Nephron progenitor cell (in vitro differentiated cells): ENCODE measurements at regions not wholly inside any gene's neighbourhood (a gene's known extent, or its start where the extent isn't known, plus 50 kb on each side); places are given as distances from the start of the nearest gene placed in this dataset.

Experiments
- DNase-seq: peaks from one replicate; pipeline ENCODE4 v3.0.0; 2021
- H3K27ac Mint-ChIP-seq: 2 replicates; pipeline ENCODE4 v1.8.0; 2021; ENCODE audit warnings: mild to moderate bottlenecking, moderate library complexity, mixed read lengths
- H3K27me3 Mint-ChIP-seq: 2 replicates; pipeline ENCODE4 v1.8.0; 2021; ENCODE audit warnings: mild to moderate bottlenecking, low read depth, mixed read lengths; ENCODE audit not compliant: poor library complexity
- H3K36me3 Mint-ChIP-seq: 2 replicates; pipeline ENCODE4 v1.8.0; 2021; ENCODE audit warnings: low read depth, mixed read lengths
- H3K4me1 Mint-ChIP-seq: 2 replicates; pipeline ENCODE4 v1.8.0; 2021; ENCODE audit warnings: mixed read lengths
- H3K4me3 Mint-ChIP-seq: 2 replicates; pipeline ENCODE4 v1.8.0; 2021; ENCODE audit warnings: mild to moderate bottlenecking, moderate library complexity, mixed read lengths
- H3K9me3 Mint-ChIP-seq: 2 replicates; pipeline ENCODE4 v1.8.0; 2021; ENCODE audit warnings: mild to moderate bottlenecking, moderate library complexity, mixed read lengths
- TF ChIP-seq, protein P1 (sequence below): fragments of 200-600 bp; sonication (generic); IDR thresholded peaks from 2 replicates; pipeline ENCODE4 v1.5.0; 2021; ENCODE audit warnings: antibody characterized with exemption

DNA sequence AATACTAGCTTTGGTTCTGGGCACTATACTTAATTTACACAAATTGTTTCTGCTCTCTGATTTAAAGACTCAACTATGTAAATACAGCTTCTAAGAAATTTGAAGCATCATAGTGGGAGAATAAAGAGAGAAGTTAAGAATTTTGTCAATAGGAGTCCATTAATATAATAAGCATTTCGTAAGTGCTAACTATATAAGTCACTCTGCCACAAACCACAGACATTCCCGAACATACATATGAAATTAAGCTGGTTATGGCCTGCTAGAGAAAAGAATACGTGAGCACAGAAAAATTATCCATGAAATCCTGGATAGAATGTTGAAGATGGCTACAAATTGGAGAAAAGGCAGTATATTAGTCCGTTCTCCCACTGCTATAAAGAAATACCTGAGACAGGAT lies 526.2 kb downstream of the MRPL39 start:
- Mint-ChIP-seq H3K27ac (no peak overlapping the region), H3K27me3 (no peaks in the 10 kb centered on the region), H3K4me1 (peaks cover 4% of the 10 kb centered on the region), H3K4me3 (no peak overlapping the region), H3K36me3 (no peaks in the 10 kb centered on the region), H3K9me3 (peaks cover 50% of the 10 kb centered on the region)
- no peak for DNase-seq
- TF ChIP-seq, protein P1, sequence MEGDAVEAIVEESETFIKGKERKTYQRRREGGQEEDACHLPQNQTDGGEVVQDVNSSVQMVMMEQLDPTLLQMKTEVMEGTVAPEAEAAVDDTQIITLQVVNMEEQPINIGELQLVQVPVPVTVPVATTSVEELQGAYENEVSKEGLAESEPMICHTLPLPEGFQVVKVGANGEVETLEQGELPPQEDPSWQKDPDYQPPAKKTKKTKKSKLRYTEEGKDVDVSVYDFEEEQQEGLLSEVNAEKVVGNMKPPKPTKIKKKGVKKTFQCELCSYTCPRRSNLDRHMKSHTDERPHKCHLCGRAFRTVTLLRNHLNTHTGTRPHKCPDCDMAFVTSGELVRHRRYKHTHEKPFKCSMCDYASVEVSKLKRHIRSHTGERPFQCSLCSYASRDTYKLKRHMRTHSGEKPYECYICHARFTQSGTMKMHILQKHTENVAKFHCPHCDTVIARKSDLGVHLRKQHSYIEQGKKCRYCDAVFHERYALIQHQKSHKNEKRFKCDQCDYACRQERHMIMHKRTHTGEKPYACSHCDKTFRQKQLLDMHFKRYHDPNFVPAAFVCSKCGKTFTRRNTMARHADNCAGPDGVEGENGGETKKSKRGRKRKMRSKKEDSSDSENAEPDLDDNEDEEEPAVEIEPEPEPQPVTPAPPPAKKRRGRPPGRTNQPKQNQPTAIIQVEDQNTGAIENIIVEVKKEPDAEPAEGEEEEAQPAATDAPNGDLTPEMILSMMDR = no peak

DNA sequence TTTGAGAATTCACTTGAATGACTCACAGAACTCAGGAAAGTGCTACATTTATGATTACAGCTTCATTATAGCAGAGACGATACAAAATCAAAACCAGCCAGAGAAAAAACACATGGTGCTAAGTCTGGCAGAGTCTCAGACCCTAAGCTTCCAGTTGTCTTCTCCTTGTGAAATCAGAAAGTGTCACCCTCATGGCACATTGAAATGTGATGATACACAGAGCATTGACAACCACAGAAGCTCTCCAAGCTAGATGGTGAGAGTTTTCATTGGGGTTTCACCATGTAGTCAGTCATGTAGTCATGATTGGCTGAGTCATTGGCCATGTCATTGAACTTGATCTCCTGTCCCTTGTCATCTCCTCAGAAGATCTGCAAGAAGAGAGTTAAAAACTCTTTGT lies 526.6 kb downstream of the MRPL39 start:
- H3K36me3 Mint-ChIP-seq = no peaks in the 10 kb centered on the region

GRCh38 chr21:25080141-25080540 lies 527.1 kb downstream of the MRPL39 start:
- Mint-ChIP-seq H3K36me3 (no peaks in the 10 kb centered on the region), H3K4me3 (no peak overlapping the region), H3K9me3 (peaks cover 42% of the 10 kb centered on the region), H3K27ac (no peak overlapping the region), H3K27me3 (no peaks in the 10 kb centered on the region), H3K4me1 (peaks cover 4% of the 10 kb centered on the region)
- TF ChIP-seq, protein P1 = no peak
- DNase-seq = no peak

More for the DNA sequence above, 526.6 kb downstream of the MRPL39 start:
- Mint-ChIP-seq H3K4me1 (peaks cover 4% of the 10 kb centered on the region), H3K27me3 (no peaks in the 10 kb centered on the region), H3K4me3 (no peak overlapping the region), H3K27ac (no peak overlapping the region), H3K9me3 (peaks cover 47% of the 10 kb centered on the region)
- DNase-seq = no peak
- TF ChIP-seq, protein P1 = no peak

GRCh38 chr21:25079053-25079452 lies 528.2 kb downstream of the MRPL39 start:
- Mint-ChIP-seq H3K4me3 (no peak overlapping the region), H3K4me1 (peaks cover 4% of the 10 kb centered on the region), H3K36me3 (no peaks in the 10 kb centered on the region), H3K27ac (no peak overlapping the region), H3K9me3 (peaks cover 31% of the 10 kb centered on the region), H3K27me3 (no peaks in the 10 kb centered on the region)
- TF ChIP-seq, protein P1 = no peak
- DNase-seq = no peak

GRCh38 chr21:25062061-25062460 lies 545.2 kb downstream of the MRPL39 start:
- H3K36me3 Mint-ChIP-seq = no peaks in the 10 kb centered on the region
- H3K27ac Mint-ChIP-seq = no peak overlapping the region
- no peaks in the 10 kb centered on the region for H3K4me1 Mint-ChIP-seq
- H3K9me3 Mint-ChIP-seq = peaks cover 41% of the 10 kb centered on the region
- no peak for DNase-seq
- TF ChIP-seq, protein P1 = no peak
- no peaks in the 10 kb centered on the region for H3K27me3 Mint-ChIP-seq
- no peak overlapping the region for H3K4me3 Mint-ChIP-seq

DNA sequence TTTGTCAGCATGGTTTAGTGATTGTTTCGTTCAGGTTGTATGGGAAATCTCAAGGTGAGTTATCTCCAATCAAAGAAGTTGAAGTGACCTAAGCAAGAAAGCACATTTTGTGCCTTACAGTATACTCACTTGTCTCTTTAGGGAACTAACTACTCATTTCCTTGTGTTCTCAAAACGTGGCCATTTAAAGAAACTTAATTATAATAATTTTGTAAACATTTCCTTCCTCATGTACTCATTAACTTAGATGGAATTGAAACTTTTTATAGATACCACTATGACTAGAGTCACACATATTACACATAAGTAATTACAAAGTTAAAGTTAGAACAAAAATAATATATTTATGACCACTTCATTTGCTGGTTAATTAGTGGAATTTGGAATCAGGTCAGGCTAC lies 552.6 kb downstream of the MRPL39 start:
- Mint-ChIP-seq H3K9me3 (peaks cover 42% of the 10 kb centered on the region), H3K4me1 (no peaks in the 10 kb centered on the region), H3K27me3 (no peaks in the 10 kb centered on the region), H3K4me3 (no peak overlapping the region), H3K36me3 (no peaks in the 10 kb centered on the region), H3K27ac (no peak overlapping the region)
- DNase-seq = no peak
- TF ChIP-seq, protein P1 = no peak
